HL-60 (cell line): ENCODE measurements at regions not wholly inside any gene's neighbourhood (a gene's known extent, or its start where the extent isn't known, plus 50 kb on each side); places are given as distances from the start of the nearest gene placed in this dataset.

Experiments
- DNase-seq, 2 experiments: peaks; one replicate each; pipeline ENCODE4 v3.0.0-alpha.2; 2010 to 2020; ENCODE audit warnings: low read depth in 1 of 2, low spot score in 1 of 2
- H3K27ac ChIP-seq: fragments of 250-450 bp; sonication (Bioruptor Pico); replicated peaks from 2 replicates; pipeline ENCODE4 v1.5.1; 2020; ENCODE audit warnings: mild to moderate bottlenecking, moderate library complexity
- H3K27me3 ChIP-seq: fragments of 250-450 bp; sonication (Bioruptor Pico); 2 replicates; pipeline ENCODE4 v1.5.1; 2021; ENCODE audit warnings: mild to moderate bottlenecking, moderate library complexity; ENCODE audit not compliant: insufficient read depth, poor library complexity, severe bottlenecking
- H3K4me3 ChIP-seq: replicated peaks from 2 replicates; pipeline ENCODE4 v1.5.1; 2011; ENCODE audit warnings: mild to moderate bottlenecking, control low read depth, low read length; ENCODE audit not compliant: insufficient read depth
- CTCF ChIP-seq: IDR thresholded peaks from one replicate; pipeline ENCODE4 v1.5.1; 2011; ENCODE audit warnings: low read length, control low read depth, inconsistent platforms; ENCODE audit not compliant: insufficient read depth
- GABPA ChIP-seq: IDR thresholded peaks from 2 replicates; pipeline ENCODE4 v1.6.1; 2012; ENCODE audit warnings: low read depth
- POLR2AphosphoS5 ChIP-seq: IDR thresholded peaks from 2 replicates; pipeline ENCODE4 v1.6.1; 2012; ENCODE audit warnings: low read depth
- REST ChIP-seq: IDR thresholded peaks from 2 replicates; pipeline ENCODE4 v1.6.1; 2012; ENCODE audit warnings: low read depth; ENCODE audit not compliant: insufficient replicate concordance
- SPI1 ChIP-seq: IDR thresholded peaks from 2 replicates; pipeline ENCODE4 v1.6.1; 2012; ENCODE audit warnings: low read depth, mild to moderate bottlenecking, borderline replicate concordance

- Histone ChIP-seq H3K27me3 (no peaks in the 10 kb centered on the region), H3K27ac (no peak overlapping the region), H3K4me3 (no peak overlapping the region)
- no peak for DNase-seq
- TF ChIP-seq GABPA, result no peak
- no peak for TF ChIP-seq REST
- no peak for TF ChIP-seq CTCF
- no peak for TF ChIP-seq POLR2AphosphoS5
- no peak for TF ChIP-seq SPI1
Measured at GRCh38 chr14:48814562-48814961, 771.6 kb downstream of the RPS29 start.

- Histone ChIP-seq H3K27me3 (no peaks in the 10 kb centered on the region), H3K27ac (no peak overlapping the region), H3K4me3 (no peak overlapping the region)
- DNase-seq, result no peak
- no peak for TF ChIP-seq POLR2AphosphoS5
- TF ChIP-seq GABPA, result no peak
- no peak for TF ChIP-seq SPI1
- no peak for TF ChIP-seq CTCF
- TF ChIP-seq REST, result no peak
Measured at GRCh38 chr14:48805315-48805714, 780.9 kb downstream of the RPS29 start.

GRCh38 chr14:48792376-48793024 is 793.7 kb downstream of the RPS29 start:
- DNase-seq, result no peak
- no peaks in the 10 kb centered on the region for H3K27me3 ChIP-seq
- no peak for TF ChIP-seq GABPA
- TF ChIP-seq POLR2AphosphoS5, result no peak
- TF ChIP-seq SPI1, result no peak
- TF ChIP-seq REST, result no peak
- no peak for TF ChIP-seq CTCF
- no peak overlapping the region for H3K4me3 ChIP-seq
- no peak overlapping the region for H3K27ac ChIP-seq
